SK-N-SH (cell line): ENCODE measurements at regions not wholly inside any gene's neighbourhood (a gene's known extent, or its start where the extent isn't known, plus 50 kb on each side); places are given as distances from the start of the nearest gene placed in this dataset.
"Not testable (repeated sequence)": the region's sequence is repeated elsewhere in the genome, so short reads cannot be mapped to it uniquely, and the experiment has no call there.

Experiments used
- CTCF ChIA-PET: fragments of 300-600, 350-600 bp; formaldehyde crosslinking; extraction: SDS; loops from one replicate; lab custom pipeline; 2021; lab: Yijun Ruan, JAX
- POLR2A ChIA-PET: fragments of 350-600 bp; sonication (Branson Sonifier 250); formaldehyde crosslinking; extraction: SDS; loops from one replicate; lab custom pipeline; 2020; ENCODE audit warnings: antibody characterized with exemption, inconsistent platforms; lab: Yijun Ruan, JAX
- DNase-seq: peaks from one replicate; pipeline ENCODE4 v3.0.0; 2012
- H2AFZ ChIP-seq: fragments of 200-600 bp; sonication (generic); 2 replicates; pipeline ENCODE4 v1.8.1; 2016; ENCODE audit warnings: antibody characterized with exemption, mild to moderate bottlenecking, low read depth
- H3F3A ChIP-seq: fragments of 200-600 bp; sonication (generic); replicated peaks from 2 replicates; pipeline ENCODE3; 2016; ENCODE audit warnings: antibody characterized with exemption, mild to moderate bottlenecking; ENCODE audit not compliant: insufficient read depth
- H3K27ac ChIP-seq, 2 experiments: fragments of 200-500 bp in 1 of 2; fragments of 200-600 bp in 1 of 2; sonication (Bioruptor generic) in 1 of 2; sonication (generic), shearing (Covaris generic) in 1 of 2; 2 replicates each; pipeline versions ENCODE4 v1.5.1 to v1.6.1; 2014 to 2016; ENCODE audit warnings: low read depth in 2 of 2, inconsistent platforms in 1 of 2, low read length in 1 of 2, mild to moderate bottlenecking in 1 of 2, mixed read lengths in 1 of 2
- H3K27me3 ChIP-seq: fragments of 200-600 bp; sonication (generic), shearing (Covaris generic); 2 replicates; pipeline ENCODE4 v1.6.1; 2016; ENCODE audit warnings: mixed run types; ENCODE audit not compliant: insufficient read depth
- H3K36me3 ChIP-seq, 2 experiments: fragments of 200-500 bp in 1 of 2; fragments of 200-600 bp in 1 of 2; sonication (Bioruptor generic) in 1 of 2; sonication (generic) in 1 of 2; replicated peaks in 1 of 2; 2 replicates each; pipeline versions ENCODE3 to v1.5.1; 2014 to 2016; ENCODE audit warnings: low read length in 1 of 2, mild to moderate bottlenecking in 1 of 2; ENCODE audit not compliant: insufficient read depth in 2 of 2, control insufficient read depth in 1 of 2
- H3K4me1 ChIP-seq, 2 experiments: fragments of 200-500 bp in 1 of 2; fragments of 200-600 bp in 1 of 2; sonication (Bioruptor generic) in 1 of 2; sonication (generic), shearing (Covaris generic) in 1 of 2; 2 replicates each; pipeline versions ENCODE4 v1.5.1 to v1.6.1; 2014 to 2016; ENCODE audit warnings: low read depth in 1 of 2, low read length in 1 of 2, mixed run types in 1 of 2; ENCODE audit not compliant: insufficient read depth in 2 of 2, control insufficient read depth in 1 of 2
- H3K4me2 ChIP-seq: fragments of 200-600 bp; sonication (generic), shearing (Covaris generic); 2 replicates; pipeline ENCODE4 v1.6.1; 2017; ENCODE audit warnings: mixed run types
- H3K4me3 ChIP-seq, 2 experiments: fragments of 200-500 bp in 1 of 2; fragments of 200-600 bp in 1 of 2; sonication (Bioruptor generic) in 1 of 2; sonication (generic), shearing (Covaris generic) in 1 of 2; 2 replicates each; pipeline versions ENCODE4 v1.5.1 to v1.8.1; 2014 to 2016; ENCODE audit warnings: low read depth in 2 of 2, inconsistent platforms in 1 of 2, low read length in 1 of 2, mild to moderate bottlenecking in 1 of 2, mixed read lengths in 1 of 2, moderate library complexity in 1 of 2
- H3K79me2 ChIP-seq: fragments of 200-600 bp; sonication (generic); 2 replicates; pipeline ENCODE4 v1.8.1; 2017; ENCODE audit warnings: mild to moderate bottlenecking; ENCODE audit not compliant: insufficient read depth
- H3K9ac ChIP-seq: fragments of 200-600 bp; sonication (generic); 2 replicates; pipeline ENCODE4 v1.6.1; 2017; ENCODE audit warnings: mixed run types
- H3K9me2 ChIP-seq: fragments of 200-600 bp; sonication (generic); 2 replicates; pipeline ENCODE4 v1.6.1; 2017; ENCODE audit warnings: mixed run types
- H3K9me3 ChIP-seq: fragments of 200-600 bp; sonication (generic); 2 replicates; pipeline ENCODE4 v1.6.1; 2017; ENCODE audit warnings: mixed run types, mild to moderate bottlenecking, moderate library complexity
- H4K20me1 ChIP-seq: fragments of 200-600 bp; sonication (generic); 2 replicates; pipeline ENCODE4 v1.6.1; 2017; ENCODE audit warnings: mild to moderate bottlenecking, mixed run types; ENCODE audit not compliant: insufficient read depth
- CHD2 ChIP-seq: fragments of 150-350 bp; IDR thresholded peaks from 2 replicates; pipeline ENCODE4 v1.6.1; 2018; ENCODE audit warnings: low read length; ENCODE audit not compliant: partially characterized antibody
- EP300 ChIP-seq, 2 experiments: IDR thresholded peaks; 2 replicates each; pipeline versions ENCODE4 v1.4.0 to v1.6.1; 2012; ENCODE audit warnings: borderline replicate concordance in 1 of 2, low read depth in 1 of 2, low read length in 1 of 2
- EZH2phosphoT487 ChIP-seq: fragments of 200-600 bp; sonication (generic); IDR thresholded peaks from 2 replicates; pipeline ENCODE4 v1.6.1; 2017; ENCODE audit warnings: low read depth, mixed run types, mild to moderate bottlenecking, antibody characterized with exemption, moderate library complexity, borderline replicate concordance
- FOXJ3 ChIP-seq: sonication (generic); formaldehyde crosslinking; IDR thresholded peaks from 2 replicates; pipeline ENCODE4 v1.5.1; 2020; ENCODE audit warnings: mild to moderate bottlenecking, missing genetic modification reagents
- JUND ChIP-seq: IDR thresholded peaks from 2 replicates; pipeline ENCODE4 v1.4.0; 2012
- MXI1 ChIP-seq: IDR thresholded peaks from 2 replicates; pipeline ENCODE4 v1.6.1; 2012; ENCODE audit warnings: mild to moderate bottlenecking, low read depth, low read length, improper control_type of control experiment
- NFIC ChIP-seq: IDR thresholded peaks from 2 replicates; pipeline ENCODE4 v1.4.0; 2012; ENCODE audit warnings: borderline replicate concordance
- POLR2AphosphoS5 ChIP-seq: IDR thresholded peaks from 2 replicates; pipeline ENCODE4 v1.6.1; 2012; ENCODE audit warnings: low read depth, low read length
- REST ChIP-seq: IDR thresholded peaks from 2 replicates; pipeline ENCODE4 v1.6.1; 2012; ENCODE audit warnings: mild to moderate bottlenecking, low read depth, low read length, moderate library complexity
- SIN3A ChIP-seq: IDR thresholded peaks from 2 replicates; pipeline ENCODE4 v1.6.1; 2012; ENCODE audit warnings: low read depth, mild to moderate bottlenecking, low read length, moderate library complexity, borderline replicate concordance
- TAF1 ChIP-seq: IDR thresholded peaks from 2 replicates; pipeline ENCODE4 v1.6.1; 2012; ENCODE audit warnings: low read depth, mild to moderate bottlenecking, low read length, moderate library complexity, borderline replicate concordance
- TEAD4 ChIP-seq: IDR thresholded peaks from 2 replicates; pipeline ENCODE4 v1.4.0; 2012; ENCODE audit warnings: mild to moderate bottlenecking, borderline replicate concordance; ENCODE audit not compliant: insufficient read depth
- YY1 ChIP-seq: IDR thresholded peaks from 2 replicates; pipeline ENCODE4 v1.4.0; 2012; ENCODE audit warnings: low read depth, mild to moderate bottlenecking
- ZBTB33 ChIP-seq: IDR thresholded peaks from 2 replicates; pipeline ENCODE4 v1.4.0; 2012; ENCODE audit warnings: low read depth, borderline replicate concordance
- WGBS: methylation state at CpG from one replicate; pipeline ENCODE4 v1.1.6; 2017; ENCODE audit warnings: low lambda C conversion rate; 5-methylcytosine and 5-hydroxymethylcytosine counted together

- TF ChIP-seq REST (no peak), EP300 (IDR thresholded peaks at IDR 0.05; ENCODE audit: borderline replicate concordance in 1 of 2, low read depth in 1 of 2, low read length in 1 of 2) (no peak), FOXJ3 (CRISPR knock-in tag) (no peak), POLR2AphosphoS5 (no peak), SIN3A (no peak)
Observed at GRCh38 chr6:121635355-121635754, 199.9 kb downstream of the GJA1 start (continued).

GRCh38 chr6:121636217-121636616 lies 200.8 kb downstream of the GJA1 start:
- H3K4me3 ChIP-seq, H3F3A ChIP-seq, H4K20me1 ChIP-seq, H2AFZ ChIP-seq, POLR2A ChIA-PET, H3K9ac ChIP-seq, H3K4me2 ChIP-seq, H3K9me2 ChIP-seq, DNase-seq, H3K79me2 ChIP-seq, H3K27ac ChIP-seq, H3K4me1 ChIP-seq, H3K27me3 ChIP-seq, H3K36me3 ChIP-seq, CTCF ChIA-PET: not testable (repeated sequence)
- 44% methylated on average over 2 of the region's 2 CpGs for WGBS
- H3K9me3 ChIP-seq, result peaks cover 11% of the 10 kb centered on the region; the same call in 1 of the 2 replicates

GRCh38 chr6:121639021-121639420 lies 203.6 kb downstream of the GJA1 start:
- TF ChIP-seq YY1, result no peak
- TF ChIP-seq POLR2AphosphoS5, result no peak
- no peak for TF ChIP-seq REST
- TF ChIP-seq TAF1, result no peak
- no peak for TF ChIP-seq CHD2
- no peak for TF ChIP-seq JUND
- TF ChIP-seq NFIC, result no peak
- TF ChIP-seq ZBTB33, result no peak
- TF ChIP-seq FOXJ3 (CRISPR knock-in tag), result no peak
- TF ChIP-seq TEAD4, result no peak
- TF ChIP-seq EZH2phosphoT487, result no peak
- TF ChIP-seq MXI1, result no peak
- H3K9me2 ChIP-seq, result no peaks in the 10 kb centered on the region
- WGBS, result 84% methylated on average over 2 of the region's 2 CpGs

More at GRCh38 chr6:121639021-121639420, 203.6 kb downstream of the GJA1 start:
- CTCF ChIA-PET, result interaction anchor here (1.1 kb wide), 1 partner anchor 11 kb away, joined by 3 read pairs; no protein-coding TSS in a partner anchor
- Histone ChIP-seq H3K27ac (no peak overlapping the region), H3K36me3 (no peaks in the 10 kb centered on the region), H3F3A (no peaks in the 10 kb centered on the region), H3K27me3 (no peaks in the 10 kb centered on the region), H4K20me1 (no peaks in the 10 kb centered on the region), H3K4me1 (no peaks in the 10 kb centered on the region), H3K9me3 (0 out of 2 replicates have a peak, but pooled peaks cover 2% of the 10 kb centered on the region), H3K4me3 (no peak overlapping the region), H3K4me2 (no peak overlapping the region), H3K9ac (no peak overlapping the region), H3K79me2 (no peaks in the 10 kb centered on the region), H2AFZ (no peak overlapping the region)
- POLR2A ChIA-PET, result no interaction called here
- no peak for DNase-seq
